KBM-7 (cell line): ENCODE measurements at regions not wholly inside any gene's neighbourhood (a gene's known extent, or its start where the extent isn't known, plus 50 kb on each side); places are given as distances from the start of the nearest gene placed in this dataset.
A peak's percentile ranks its signal among the peaks of the same experiment; 100 is the strongest.

Experiments used
- DNase-seq: peaks from one replicate; pipeline ENCODE4 v3.0.0-alpha.2; 2015
- in situ Hi-C: fragments of 300-500 bp; cut with MboI; formaldehyde crosslinking; loops from 2 replicates; pipeline ENCODE4 v1.14.3; 2020; ENCODE audit warnings: low sequenced_read_pairs, low pct_unique_long_range_greater_than_20kb, mixed read lengths

DNA sequence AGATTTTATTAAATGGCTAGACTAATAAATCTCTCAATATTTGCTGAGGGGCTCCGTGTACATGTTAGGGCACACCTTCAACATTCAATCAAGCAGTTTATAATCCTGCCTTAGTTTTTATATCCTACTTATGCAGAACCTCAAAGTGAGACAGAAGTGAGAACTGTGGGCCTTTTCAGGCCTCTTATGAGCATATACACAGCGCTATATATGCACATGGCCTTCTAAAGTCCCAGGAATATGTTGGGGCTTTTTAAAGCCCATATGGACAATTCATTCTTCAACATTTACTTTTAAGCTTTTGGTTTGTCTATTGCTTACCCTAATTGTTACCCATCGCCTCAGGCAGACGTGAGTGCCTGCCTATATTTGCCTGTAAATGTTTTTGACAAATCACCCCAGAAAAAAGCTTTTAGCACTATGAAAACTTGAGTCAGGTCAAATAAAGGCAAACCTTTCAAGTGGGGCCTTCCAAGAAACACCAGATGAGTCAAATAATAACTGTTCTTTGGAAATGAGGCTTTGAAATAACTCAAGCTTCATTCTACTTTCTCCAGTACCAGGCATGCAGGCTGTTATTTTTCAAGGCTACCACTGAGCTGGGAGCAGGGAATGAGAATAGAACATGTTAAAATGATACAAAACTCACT, 58.2 kb downstream of the ESM1 start:
- in situ Hi-C loops: no loop called here
- no peak for DNase-seq

DNA sequence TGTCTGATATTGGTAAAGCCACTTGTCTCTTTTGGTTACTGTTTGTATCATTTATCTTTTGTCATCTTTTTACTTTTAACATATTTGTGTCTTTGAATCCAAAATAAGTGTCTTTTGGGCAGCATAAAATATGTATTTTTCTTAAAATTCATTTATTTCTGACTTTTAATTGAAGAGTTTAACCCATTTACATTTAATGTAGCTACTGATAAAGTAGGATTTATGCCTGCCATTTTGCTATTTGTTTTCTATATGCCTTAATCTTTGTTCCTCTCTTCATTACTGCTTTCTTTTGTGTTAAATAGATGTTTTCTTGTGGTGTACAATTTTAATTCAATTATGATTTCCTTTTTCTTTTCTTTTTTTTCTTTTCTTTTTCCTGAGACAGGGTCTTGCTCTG, 60.9 kb downstream of the ESM1 start:
- no peak for DNase-seq
- in situ Hi-C loops: no loop called here

DNA sequence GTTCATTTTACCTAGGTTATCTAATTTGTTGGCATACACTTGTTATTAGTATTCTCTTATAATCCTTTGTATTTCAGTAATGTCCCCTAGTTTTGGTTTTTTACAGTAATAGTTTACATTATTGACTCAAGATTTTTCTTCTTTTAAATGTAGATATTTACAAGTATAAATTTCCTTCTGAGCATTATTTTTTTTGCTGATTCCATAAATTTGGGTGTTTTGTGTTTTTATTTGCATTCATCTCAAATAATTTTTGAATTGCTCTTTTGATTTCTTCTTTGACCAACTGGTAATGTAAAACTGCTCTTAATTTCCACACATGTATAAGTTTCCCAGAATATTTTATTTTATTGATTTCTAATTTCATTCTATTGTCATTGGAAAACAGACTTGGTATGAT, 68.1 kb downstream of the ESM1 start:
- no peak for DNase-seq
- in situ Hi-C loops: no loop called here

DNA sequence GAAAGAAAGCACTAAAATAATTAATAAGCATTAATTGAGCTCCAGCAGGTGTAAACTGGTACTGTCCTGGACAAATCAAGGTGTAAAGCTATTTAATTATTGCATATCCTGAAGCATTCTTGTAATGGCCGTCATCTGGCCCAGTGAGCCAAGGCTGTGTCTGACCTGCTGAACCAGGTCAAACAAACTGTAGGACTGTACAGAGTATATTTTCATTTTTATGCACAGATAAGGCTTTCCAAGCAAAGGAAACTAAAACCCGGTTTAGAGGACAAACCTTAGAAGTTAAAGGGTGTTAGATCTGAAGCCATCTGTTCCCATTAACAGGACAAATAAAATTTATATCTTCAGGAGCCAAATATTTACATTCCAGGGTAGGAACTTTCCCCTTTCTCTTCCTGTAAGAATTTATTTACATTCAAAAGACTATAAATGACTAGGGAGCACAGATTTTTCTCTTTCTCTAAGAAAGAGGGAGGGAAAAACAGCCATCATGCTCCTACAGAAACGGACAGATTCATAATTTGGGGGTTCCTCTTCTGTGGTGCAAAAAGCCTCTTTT, 69.8 kb downstream of the ESM1 start:
- in situ Hi-C loops: no loop called here
- DNase-seq: no peak

DNA sequence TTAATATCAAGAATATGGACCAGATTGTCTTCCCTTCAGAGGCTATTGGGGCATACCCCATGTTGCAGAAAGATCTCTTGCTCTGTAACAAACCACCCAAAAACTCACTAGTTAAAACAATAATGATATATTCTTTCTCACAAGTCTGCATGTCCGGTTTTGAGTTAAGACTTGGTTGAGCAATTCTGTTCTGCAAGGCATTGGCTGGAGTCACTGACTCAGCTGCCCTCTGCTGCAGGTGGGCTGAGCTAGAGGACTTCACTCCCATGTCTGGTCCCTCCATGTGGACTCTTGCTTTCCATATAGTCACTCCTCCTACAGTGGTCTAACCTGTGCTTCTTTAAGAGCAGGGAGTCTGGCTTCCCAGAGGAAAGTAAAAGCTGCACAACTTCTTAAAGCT, 73.4 kb downstream of the ESM1 start:
- DNase-seq: no peak
- in situ Hi-C loops: no loop called here

DNA sequence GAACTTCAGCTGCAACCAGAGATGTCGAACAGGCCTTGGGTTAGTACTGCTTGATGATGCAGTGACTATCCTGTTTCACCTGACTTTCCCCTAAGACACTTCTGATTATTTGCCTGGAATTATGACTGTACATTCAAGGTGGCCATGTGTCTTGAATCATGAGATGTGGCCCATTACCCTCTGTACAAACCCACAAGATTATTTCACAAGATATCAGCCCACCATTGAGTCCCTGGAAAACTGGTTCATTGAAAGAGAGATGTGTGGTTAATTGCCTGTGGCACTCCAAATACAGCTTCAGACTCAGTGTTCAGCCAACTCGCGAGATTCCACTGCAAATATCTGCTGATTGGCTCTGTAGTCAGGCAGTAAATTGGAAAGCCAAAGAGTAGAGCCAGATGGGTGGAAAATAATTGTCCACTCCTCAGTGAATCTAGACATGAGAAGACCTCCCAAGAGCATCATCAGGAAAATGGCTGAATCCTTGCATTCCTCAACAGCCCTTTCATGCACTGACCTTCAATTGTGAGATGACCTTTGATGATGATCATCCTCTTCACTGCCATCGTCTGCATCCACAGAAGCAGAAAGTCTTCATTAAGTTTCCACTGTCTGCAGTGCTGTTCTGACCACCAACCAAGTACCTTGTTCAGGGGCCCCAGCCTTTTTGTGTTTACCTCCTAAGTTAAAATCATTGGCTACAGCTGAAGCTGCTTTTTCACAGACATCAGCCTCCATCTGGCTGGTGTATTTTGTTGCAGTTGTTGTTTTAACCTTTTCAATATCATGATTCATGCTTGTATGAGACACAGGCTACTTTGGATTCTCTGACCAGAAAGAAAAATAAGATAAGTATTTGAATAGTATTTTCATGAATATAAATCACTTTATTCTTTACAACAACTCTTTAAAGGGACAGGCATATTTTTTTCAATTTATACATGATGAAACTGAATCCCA, 75.2 kb downstream of the ESM1 start:
- DNase-seq: no peak
- in situ Hi-C loops: loop anchor here (10.0 kb wide), 1 partner anchor 245 kb away; no protein-coding TSS in a partner anchor

DNA sequence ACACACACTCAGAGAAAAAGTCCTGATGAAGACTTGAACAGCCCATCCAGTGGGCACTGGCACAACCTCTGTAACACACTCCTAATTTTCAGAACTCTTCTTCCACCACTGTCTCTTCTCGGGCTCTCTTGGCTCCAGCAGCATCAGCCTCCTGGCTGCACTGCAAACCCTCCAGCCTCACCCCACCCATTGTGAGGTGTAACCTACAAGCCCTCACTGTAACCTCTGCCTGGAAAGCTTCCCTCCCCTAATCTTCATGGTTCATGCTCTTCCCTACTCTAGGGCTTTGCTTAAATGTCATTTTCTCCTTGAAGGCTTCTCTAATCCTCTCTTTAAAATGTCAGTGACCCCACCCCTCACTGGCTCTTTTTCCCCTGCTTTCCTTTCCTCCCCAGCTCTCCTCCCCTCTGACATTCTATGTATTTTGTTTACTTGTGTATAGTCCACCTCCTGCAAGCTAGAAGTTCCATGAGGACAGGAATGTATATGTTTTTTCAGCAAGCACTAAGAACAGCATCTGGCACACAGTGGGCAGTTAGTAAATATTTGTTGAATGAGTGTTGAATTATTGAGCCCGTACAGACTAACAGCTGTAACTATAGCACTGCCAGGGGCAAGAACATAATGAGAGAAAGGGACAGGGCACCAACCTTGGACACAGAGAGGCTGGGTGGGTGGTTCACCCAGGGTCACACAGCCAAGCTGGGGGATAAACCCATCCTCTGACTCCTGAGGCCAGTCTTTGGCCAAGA, 76.4 kb downstream of the ESM1 start:
- no peak for DNase-seq
- in situ Hi-C loops: loop anchor here (10.0 kb wide), 1 partner anchor 246 kb away; no protein-coding TSS in a partner anchor

DNA sequence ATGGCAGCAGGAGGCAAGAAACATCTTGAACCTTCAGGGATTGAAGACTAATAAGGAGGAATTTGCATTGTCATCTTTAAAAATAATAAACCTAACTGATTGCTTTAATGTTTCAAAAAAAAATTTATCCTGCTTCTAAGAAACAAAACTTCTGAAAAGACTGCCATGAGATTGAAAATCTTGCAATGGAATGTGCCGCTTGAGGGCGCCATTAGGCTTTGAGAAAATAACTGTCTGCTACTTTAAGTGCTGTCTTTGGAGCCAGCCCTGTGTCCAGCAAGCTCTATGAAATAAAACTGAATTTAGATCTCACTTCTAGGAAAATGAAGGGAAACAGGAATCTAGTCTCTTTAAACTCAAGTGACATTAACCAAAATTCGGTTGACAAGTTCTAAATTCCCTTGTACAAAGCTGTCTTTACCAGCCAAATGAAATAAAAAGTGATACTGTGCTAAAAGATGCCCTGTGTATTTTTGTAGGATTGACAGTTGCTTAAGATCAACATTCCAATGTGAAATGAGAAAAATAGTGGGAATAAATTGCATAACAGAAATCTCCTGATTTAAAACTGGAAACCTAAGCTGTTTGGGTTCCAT, 79.4 kb downstream of the ESM1 start:
- in situ Hi-C loops: loop anchor here (10.0 kb wide), 1 partner anchor 249 kb away; no protein-coding TSS in a partner anchor
- peak; percentile 63 for DNase-seq

DNA sequence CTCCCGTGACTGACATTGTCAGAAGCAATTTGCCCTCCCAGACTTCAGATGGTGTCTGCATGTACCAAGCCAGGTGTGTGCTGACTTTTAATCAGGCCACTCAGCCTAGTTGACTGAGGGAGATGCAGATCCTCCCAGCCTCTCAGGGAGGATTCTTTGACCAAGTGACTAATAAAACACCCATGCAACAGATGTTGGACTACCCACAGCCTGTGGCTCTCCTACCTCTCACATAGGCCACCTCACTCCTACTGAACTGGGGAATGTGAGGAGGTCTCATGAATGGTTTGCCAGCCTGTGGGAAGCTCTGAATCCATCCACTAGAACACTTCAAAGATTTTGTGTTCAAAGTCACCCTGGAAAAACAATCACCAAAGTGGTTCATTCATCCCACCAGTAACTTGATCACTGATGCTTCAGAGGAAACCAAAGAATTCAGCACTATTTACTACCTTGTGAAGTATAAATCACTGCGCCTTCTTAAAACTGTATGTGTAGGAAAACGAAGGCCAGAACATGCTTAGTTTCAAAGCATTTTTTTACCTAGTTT, 80.1 kb downstream of the ESM1 start:
- DNase-seq: no peak
- in situ Hi-C loops: loop anchor here (10.0 kb wide), 1 partner anchor 249 kb away; no protein-coding TSS in a partner anchor

DNA sequence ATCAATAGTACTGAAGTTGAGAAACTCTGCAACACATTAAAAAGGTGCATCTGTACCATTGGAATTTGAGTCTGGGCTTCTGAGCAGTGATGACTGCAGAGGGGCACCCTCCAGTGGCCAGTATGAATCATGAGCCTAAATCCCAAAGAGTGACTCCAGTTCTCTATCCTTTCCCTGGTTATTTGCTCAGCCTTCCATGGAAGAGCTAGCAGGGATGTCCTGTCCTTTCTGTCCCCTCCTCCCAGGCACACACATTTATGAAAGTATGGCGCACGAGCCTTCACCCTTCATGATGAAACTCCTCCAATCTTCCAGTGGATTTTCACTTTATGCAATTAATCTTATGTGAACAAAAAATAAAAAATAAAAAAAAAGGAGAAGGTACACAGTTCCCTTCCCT, 81.0 kb downstream of the ESM1 start:
- in situ Hi-C loops: loop anchor here (10.0 kb wide), 1 partner anchor 250 kb away; no protein-coding TSS in a partner anchor
- DNase-seq: no peak

DNA sequence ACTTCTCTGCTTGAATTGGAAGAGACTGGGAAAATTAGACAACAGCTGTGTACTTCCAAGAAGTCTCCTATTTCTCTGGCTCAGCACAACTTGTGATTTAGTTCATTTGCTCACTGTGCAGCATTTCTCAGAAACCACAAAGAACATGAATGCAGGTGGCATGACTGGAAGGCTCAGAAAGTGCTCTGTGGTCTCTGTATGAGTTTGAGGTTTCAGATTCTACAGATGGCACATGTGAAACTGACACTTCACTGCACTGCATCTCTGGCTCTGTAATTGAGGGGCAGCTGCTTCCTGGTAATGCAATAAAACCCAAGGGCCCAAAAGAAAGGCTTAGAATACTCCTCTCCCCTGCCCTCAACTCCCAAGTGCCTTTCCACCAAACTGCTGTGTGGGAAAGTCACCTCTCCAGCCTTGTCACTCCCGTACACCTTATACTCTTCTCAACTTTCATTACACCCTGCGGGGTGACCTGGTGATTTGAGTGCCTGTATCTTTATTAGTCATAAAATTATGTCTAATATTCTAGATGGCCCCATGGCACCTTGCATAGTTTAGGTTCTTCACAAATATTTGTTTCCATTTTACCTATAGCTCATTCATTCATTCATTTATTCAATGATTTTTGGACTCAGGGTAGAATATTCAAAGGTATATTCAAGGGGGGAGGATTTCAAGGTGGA, 82.5 kb downstream of the ESM1 start:
- in situ Hi-C loops: loop anchor here (10.0 kb wide), 1 partner anchor 252 kb away; no protein-coding TSS in a partner anchor
- DNase-seq: peak; percentile 84

DNA sequence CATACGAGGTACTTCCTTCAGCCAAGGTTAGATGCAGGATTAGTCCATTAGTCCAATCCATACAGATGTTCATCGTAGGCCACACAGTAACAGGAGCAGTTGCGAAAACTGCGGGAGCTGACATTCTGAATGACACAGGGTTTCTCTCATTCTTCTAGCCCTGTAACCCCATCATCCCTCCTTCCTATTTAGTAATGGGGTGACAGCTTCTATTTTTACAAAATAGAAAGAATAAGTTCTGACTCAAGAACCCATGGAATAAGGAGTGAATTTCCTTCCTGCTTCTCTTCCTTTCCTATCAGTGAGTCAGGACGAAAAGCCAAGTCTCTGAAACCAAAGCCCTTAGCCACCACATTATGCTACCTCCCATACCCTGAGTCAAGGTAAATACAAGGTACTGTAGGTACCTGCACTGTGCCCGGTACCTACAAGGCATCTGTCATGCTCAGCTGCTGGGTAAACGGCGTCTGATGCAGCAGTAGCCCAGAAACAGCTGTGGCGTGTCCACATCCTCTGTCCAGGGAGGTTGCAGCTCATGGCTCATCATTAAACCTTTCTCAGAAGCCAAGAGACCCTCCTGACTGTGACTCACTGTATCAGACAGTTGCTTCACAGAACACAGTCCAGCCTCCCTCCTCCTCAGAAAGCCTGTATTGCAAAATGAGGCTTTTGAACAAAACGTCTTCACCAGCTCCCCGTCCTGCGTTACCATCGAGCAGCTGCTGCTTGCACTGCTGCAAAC, 84.2 kb downstream of the ESM1 start:
- in situ Hi-C loops: loop anchor here (10.0 kb wide), 1 partner anchor 254 kb away; no protein-coding TSS in a partner anchor
- DNase-seq: no peak

DNA sequence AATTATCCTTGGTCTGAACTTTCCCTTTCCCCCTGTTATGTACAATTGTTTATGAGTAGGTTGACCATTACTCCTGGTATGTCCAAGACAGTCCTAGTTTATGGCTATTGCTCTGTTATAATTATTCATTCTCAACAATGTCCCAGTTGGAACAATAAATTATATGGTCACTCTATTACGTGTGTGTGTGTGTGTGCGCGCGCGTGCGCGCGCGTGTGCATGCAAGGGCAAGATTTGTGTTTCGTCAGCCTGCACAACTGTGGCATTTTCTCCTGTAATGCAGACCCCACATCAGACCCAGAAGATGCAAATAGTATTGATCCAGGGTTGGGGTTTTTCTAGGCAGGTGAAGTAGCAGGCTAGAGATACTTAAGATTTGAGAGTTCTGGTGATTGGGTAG, 88.4 kb downstream of the ESM1 start:
- DNase-seq: no peak
- in situ Hi-C loops: no loop called here

DNA sequence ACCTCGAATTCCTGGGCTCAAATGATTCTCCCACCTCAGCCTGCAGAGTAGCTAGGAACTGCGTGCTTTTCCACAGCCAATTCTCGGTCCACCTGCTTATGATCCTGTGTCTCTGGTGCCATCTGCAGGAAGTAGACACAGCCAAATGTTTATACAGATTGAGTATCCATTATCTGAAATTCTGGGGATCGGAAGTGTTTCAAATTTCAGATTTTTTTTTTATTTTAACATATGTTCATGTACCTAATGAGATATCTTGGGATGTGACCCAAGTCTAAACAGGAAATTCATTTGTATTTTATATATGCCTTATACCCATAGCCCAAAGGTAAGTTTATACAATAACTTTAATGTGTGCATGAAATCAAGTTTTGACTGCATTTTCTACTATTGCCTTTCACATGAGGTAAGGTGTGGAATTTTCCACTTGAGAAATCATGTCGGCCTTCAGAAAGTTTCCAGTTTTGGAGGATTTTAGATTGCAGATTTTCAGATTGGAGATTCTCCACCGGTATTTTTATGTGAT, 89.5 kb downstream of the ESM1 start:
- DNase-seq: peak; percentile 28
- in situ Hi-C loops: no loop called here

DNA sequence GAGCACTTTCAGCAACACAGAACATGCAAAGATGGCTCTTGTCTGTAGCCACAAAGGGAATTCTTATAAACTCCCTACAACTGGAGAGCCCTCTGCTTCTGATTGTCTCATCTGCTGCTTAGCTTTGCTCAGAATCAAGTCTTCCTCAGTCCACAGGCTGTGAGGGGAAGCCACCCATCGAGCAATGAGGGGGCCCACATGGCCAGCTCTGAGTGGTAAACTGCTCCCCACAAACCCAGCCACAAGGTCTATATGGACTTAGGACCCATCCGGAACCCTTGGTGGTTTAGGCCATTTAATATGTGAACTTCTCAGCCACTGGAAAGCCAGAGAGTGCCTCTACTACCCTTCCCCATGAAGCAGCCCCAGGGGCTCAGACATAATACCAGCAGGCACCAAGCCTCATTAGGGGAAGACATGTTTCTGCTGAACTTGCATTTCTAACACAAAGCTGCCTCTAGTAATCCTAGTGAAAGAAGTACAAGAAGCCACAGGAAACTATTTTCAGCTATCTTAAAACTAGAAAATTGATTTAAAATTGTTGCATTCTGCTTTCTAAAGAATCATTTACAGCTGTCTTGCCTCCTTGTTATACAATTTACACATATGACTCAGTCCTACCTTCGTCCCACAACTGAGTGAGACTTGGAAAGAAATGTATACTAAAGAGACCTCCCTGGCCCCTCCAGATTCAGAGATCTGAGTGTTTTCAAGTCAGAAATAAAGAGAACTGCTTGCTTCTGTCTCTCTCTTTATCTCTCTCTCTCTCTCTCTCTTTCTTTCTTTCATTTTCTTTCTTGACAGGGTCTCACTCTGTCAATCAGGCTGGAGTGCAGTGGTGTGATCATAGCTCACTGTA, 90.2 kb downstream of the ESM1 start:
- in situ Hi-C loops: no loop called here
- no peak for DNase-seq

DNA sequence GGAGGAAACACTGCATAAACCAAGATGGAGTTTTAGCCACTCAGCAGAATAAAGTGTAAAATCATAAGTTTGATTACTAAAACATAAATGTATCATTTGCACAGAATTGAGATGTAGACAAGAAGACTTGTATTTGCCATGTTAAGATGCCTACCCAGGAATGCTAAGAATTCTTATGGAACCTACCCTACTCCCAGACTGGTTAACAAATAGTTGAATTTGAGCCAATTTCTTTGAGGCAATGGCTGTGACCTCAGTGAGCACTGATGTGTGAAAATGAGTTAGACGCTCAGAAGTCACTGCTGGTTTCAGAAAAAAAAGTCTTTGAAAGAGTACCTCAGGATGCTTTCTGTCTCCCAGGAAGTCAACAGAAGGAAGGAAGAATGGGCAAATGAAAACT, 95.6 kb downstream of the ESM1 start:
- no peak for DNase-seq
- in situ Hi-C loops: no loop called here
